ENCODE measurements at regions not wholly inside any gene's neighbourhood (a gene's known extent, or its start where the extent isn't known, plus 50 kb on each side); places are given as distances from the start of the nearest gene placed in this dataset.
A peak's percentile ranks its signal among the peaks of the same experiment; 100 is the strongest.

GRCh38 chr14:34330846-34331245, 131.2 kb downstream of the SPTSSA start:
- H3K27ac ChIP-seq (ENCODE audit: low read length) = peak overlapping the region; percentile 25
- no peak overlapping the region for H3K4me3 ChIP-seq (ENCODE audit: low read length in 2 of 2)

GRCh38 chr14:34329301-34329700, 132.7 kb downstream of the SPTSSA start:
- H3K4me3 ChIP-seq (ENCODE audit: low read length in 2 of 2) = no peak overlapping the region
- no peaks in the 10 kb centered on the region for H3K9me3 ChIP-seq (ENCODE audit: control insufficient read depth in 2 of 2, low read length in 2 of 2)
- no peaks in the 10 kb centered on the region for H3K36me3 ChIP-seq (ENCODE audit: control insufficient read depth in 2 of 2, insufficient read depth in 2 of 2, low read length in 2 of 2)
- peak overlapping the region; percentile 25 for H3K27ac ChIP-seq (ENCODE audit: low read length)
- no peak overlapping the region for H3K9ac ChIP-seq (ENCODE audit: low read length in 2 of 2)
- no peaks in the 10 kb centered on the region for H3K27me3 ChIP-seq (ENCODE audit: control insufficient read depth in 1 of 2, insufficient read depth in 2 of 2, low read length in 2 of 2)
- peaks cover 17% of the 10 kb centered on the region for H3K4me1 ChIP-seq (ENCODE audit: control insufficient read depth, insufficient read depth, low read length)

More at GRCh38 chr14:34330846-34331245, 131.2 kb downstream of the SPTSSA start:
- peaks cover 10% of the 10 kb centered on the region for H3K4me1 ChIP-seq (ENCODE audit: control insufficient read depth, insufficient read depth, low read length)
- H3K9ac ChIP-seq (ENCODE audit: low read length in 2 of 2) = no peak overlapping the region
- no peaks in the 10 kb centered on the region for H3K36me3 ChIP-seq (ENCODE audit: control insufficient read depth in 2 of 2, insufficient read depth in 2 of 2, low read length in 2 of 2)
- no peaks in the 10 kb centered on the region for H3K9me3 ChIP-seq (ENCODE audit: control insufficient read depth in 2 of 2, low read length in 2 of 2)
- H3K27me3 ChIP-seq (ENCODE audit: control insufficient read depth in 1 of 2, insufficient read depth in 2 of 2, low read length in 2 of 2) = no peaks in the 10 kb centered on the region

GRCh38 chr14:34328178-34328577, 133.9 kb downstream of the SPTSSA start:
- Histone ChIP-seq H3K36me3 (ENCODE audit: control insufficient read depth in 2 of 2, insufficient read depth in 2 of 2, low read length in 2 of 2) (no peaks in the 10 kb centered on the region), H3K4me3 (ENCODE audit: low read length in 2 of 2) (no peak overlapping the region), H3K9me3 (ENCODE audit: control insufficient read depth in 2 of 2, low read length in 2 of 2) (no peaks in the 10 kb centered on the region), H3K9ac (ENCODE audit: low read length in 2 of 2) (no peak overlapping the region), H3K27ac (ENCODE audit: low read length) (peak overlapping the region; percentile 19), H3K4me1 (ENCODE audit: control insufficient read depth, insufficient read depth, low read length) (peaks cover 17% of the 10 kb centered on the region), H3K27me3 (ENCODE audit: control insufficient read depth in 1 of 2, insufficient read depth in 2 of 2, low read length in 2 of 2) (no peaks in the 10 kb centered on the region)

GRCh38 chr14:34325493-34325892, 136.5 kb downstream of the SPTSSA start:
- Histone ChIP-seq H3K27me3 (ENCODE audit: control insufficient read depth in 1 of 2, insufficient read depth in 2 of 2, low read length in 2 of 2) (no peaks in the 10 kb centered on the region), H3K9me3 (ENCODE audit: control insufficient read depth in 2 of 2, low read length in 2 of 2) (no peaks in the 10 kb centered on the region), H3K4me3 (ENCODE audit: low read length in 2 of 2) (no peak overlapping the region), H3K9ac (ENCODE audit: low read length in 2 of 2) (peak overlapping the region in 1 of 2 donors; percentile 36), H3K4me1 (ENCODE audit: control insufficient read depth, insufficient read depth, low read length) (peaks cover 14% of the 10 kb centered on the region), H3K27ac (ENCODE audit: low read length) (no peak overlapping the region), H3K36me3 (ENCODE audit: control insufficient read depth in 2 of 2, insufficient read depth in 2 of 2, low read length in 2 of 2) (no peaks in the 10 kb centered on the region)

- Histone ChIP-seq H3K9me3 (ENCODE audit: control insufficient read depth in 2 of 2, low read length in 2 of 2) (peaks cover 0 to 4% of the 10 kb centered on the region in 2 donors), H3K27ac (ENCODE audit: low read length) (no peak overlapping the region), H3K27me3 (ENCODE audit: control insufficient read depth in 1 of 2, insufficient read depth in 2 of 2, low read length in 2 of 2) (no peaks in the 10 kb centered on the region), H3K36me3 (ENCODE audit: control insufficient read depth in 2 of 2, insufficient read depth in 2 of 2, low read length in 2 of 2) (no peaks in the 10 kb centered on the region), H3K4me1 (ENCODE audit: control insufficient read depth, insufficient read depth, low read length) (peaks cover 14% of the 10 kb centered on the region), H3K9ac (ENCODE audit: low read length in 2 of 2) (no peak overlapping the region), H3K4me3 (ENCODE audit: low read length in 2 of 2) (no peak overlapping the region)
Observed at GRCh38 chr14:34324363-34324795, 137.7 kb downstream of the SPTSSA start.

GRCh38 chr14:34322940-34323418, 139.1 kb downstream of the SPTSSA start:
- Histone ChIP-seq H3K27ac (ENCODE audit: low read length) (no peak overlapping the region), H3K27me3 (ENCODE audit: control insufficient read depth in 1 of 2, insufficient read depth in 2 of 2, low read length in 2 of 2) (no peaks in the 10 kb centered on the region), H3K4me1 (ENCODE audit: control insufficient read depth, insufficient read depth, low read length) (peaks cover 7% of the 10 kb centered on the region), H3K36me3 (ENCODE audit: control insufficient read depth in 2 of 2, insufficient read depth in 2 of 2, low read length in 2 of 2) (no peaks in the 10 kb centered on the region), H3K4me3 (ENCODE audit: low read length in 2 of 2) (no peak overlapping the region), H3K9ac (ENCODE audit: low read length in 2 of 2) (no peak overlapping the region), H3K9me3 (ENCODE audit: control insufficient read depth in 2 of 2, low read length in 2 of 2) (peaks cover 0 to 4% of the 10 kb centered on the region in 2 donors)

- no peak overlapping the region for H3K9ac ChIP-seq (ENCODE audit: low read length in 2 of 2)
- peaks cover 0 to 4% of the 10 kb centered on the region in 2 donors for H3K9me3 ChIP-seq (ENCODE audit: control insufficient read depth in 2 of 2, low read length in 2 of 2)
- H3K4me1 ChIP-seq (ENCODE audit: control insufficient read depth, insufficient read depth, low read length) = no peaks in the 10 kb centered on the region
- H3K27ac ChIP-seq (ENCODE audit: low read length) = no peak overlapping the region
- no peaks in the 10 kb centered on the region for H3K36me3 ChIP-seq (ENCODE audit: control insufficient read depth in 2 of 2, insufficient read depth in 2 of 2, low read length in 2 of 2)
- H3K27me3 ChIP-seq (ENCODE audit: control insufficient read depth in 1 of 2, insufficient read depth in 2 of 2, low read length in 2 of 2) = no peaks in the 10 kb centered on the region
- H3K4me3 ChIP-seq (ENCODE audit: low read length in 2 of 2) = no peak overlapping the region
Observed at GRCh38 chr14:34319140-34319539, 142.9 kb downstream of the SPTSSA start.

- H3K4me3 ChIP-seq (ENCODE audit: low read length in 2 of 2) = no peak overlapping the region
- H3K9me3 ChIP-seq (ENCODE audit: control insufficient read depth in 2 of 2, low read length in 2 of 2) = peaks cover 0 to 4% of the 10 kb centered on the region in 2 donors
- H3K9ac ChIP-seq (ENCODE audit: low read length in 2 of 2) = no peak overlapping the region
- H3K4me1 ChIP-seq (ENCODE audit: control insufficient read depth, insufficient read depth, low read length) = no peaks in the 10 kb centered on the region
- H3K27ac ChIP-seq (ENCODE audit: low read length) = no peak overlapping the region
- H3K27me3 ChIP-seq (ENCODE audit: control insufficient read depth in 1 of 2, insufficient read depth in 2 of 2, low read length in 2 of 2) = no peaks in the 10 kb centered on the region
- H3K36me3 ChIP-seq (ENCODE audit: control insufficient read depth in 2 of 2, insufficient read depth in 2 of 2, low read length in 2 of 2) = no peaks in the 10 kb centered on the region
Observed at GRCh38 chr14:34318014-34318413, 144.0 kb downstream of the SPTSSA start.

- H3K36me3 ChIP-seq (ENCODE audit: control insufficient read depth in 2 of 2, insufficient read depth in 2 of 2, low read length in 2 of 2) = no peaks in the 10 kb centered on the region
- no peak overlapping the region for H3K4me3 ChIP-seq (ENCODE audit: low read length in 2 of 2)
- no peaks in the 10 kb centered on the region for H3K4me1 ChIP-seq (ENCODE audit: control insufficient read depth, insufficient read depth, low read length)
- no peaks in the 10 kb centered on the region for H3K9me3 ChIP-seq (ENCODE audit: control insufficient read depth in 2 of 2, low read length in 2 of 2)
- H3K9ac ChIP-seq (ENCODE audit: low read length in 2 of 2) = no peak overlapping the region
- peaks cover 0 to 2% of the 10 kb centered on the region in 2 donors for H3K27me3 ChIP-seq (ENCODE audit: control insufficient read depth in 1 of 2, insufficient read depth in 2 of 2, low read length in 2 of 2)
- no peak overlapping the region for H3K27ac ChIP-seq (ENCODE audit: low read length)
Observed at GRCh38 chr14:34310724-34311123, 151.3 kb downstream of the SPTSSA start.

- no peaks in the 10 kb centered on the region for H3K9me3 ChIP-seq (ENCODE audit: control insufficient read depth in 2 of 2, low read length in 2 of 2)
- H3K9ac ChIP-seq (ENCODE audit: low read length in 2 of 2) = no peak overlapping the region
- no peaks in the 10 kb centered on the region for H3K27me3 ChIP-seq (ENCODE audit: control insufficient read depth in 1 of 2, insufficient read depth in 2 of 2, low read length in 2 of 2)
- no peak overlapping the region for H3K27ac ChIP-seq (ENCODE audit: low read length)
- H3K4me3 ChIP-seq (ENCODE audit: low read length in 2 of 2) = no peak overlapping the region
- H3K36me3 ChIP-seq (ENCODE audit: control insufficient read depth in 2 of 2, insufficient read depth in 2 of 2, low read length in 2 of 2) = no peaks in the 10 kb centered on the region
- peaks cover 8% of the 10 kb centered on the region for H3K4me1 ChIP-seq (ENCODE audit: control insufficient read depth, insufficient read depth, low read length)
Observed at GRCh38 chr14:34303811-34304210, 158.2 kb downstream of the SPTSSA start.

GRCh38 chr14:34302654-34303053, 159.4 kb downstream of the SPTSSA start:
- H3K4me1 ChIP-seq (ENCODE audit: control insufficient read depth, insufficient read depth, low read length) = peaks cover 12% of the 10 kb centered on the region
- no peaks in the 10 kb centered on the region for H3K9me3 ChIP-seq (ENCODE audit: control insufficient read depth in 2 of 2, low read length in 2 of 2)
- H3K9ac ChIP-seq (ENCODE audit: low read length in 2 of 2) = no peak overlapping the region
- no peak overlapping the region for H3K4me3 ChIP-seq (ENCODE audit: low read length in 2 of 2)
- H3K27me3 ChIP-seq (ENCODE audit: control insufficient read depth in 1 of 2, insufficient read depth in 2 of 2, low read length in 2 of 2) = no peaks in the 10 kb centered on the region
- H3K36me3 ChIP-seq (ENCODE audit: control insufficient read depth in 2 of 2, insufficient read depth in 2 of 2, low read length in 2 of 2) = no peaks in the 10 kb centered on the region
- H3K27ac ChIP-seq (ENCODE audit: low read length) = no peak overlapping the region

All from stomach smooth muscle (tissue), 2 donors.